ENCODE measurements at regions not wholly inside any gene's neighbourhood (a gene's known extent, or its start where the extent isn't known, plus 50 kb on each side); places are given as distances from the start of the nearest gene placed in this dataset.

GRCh38 chr10:62746951-62747729, 57.4 kb upstream of the ADO start:
- Histone ChIP-seq H3K4me1 (no peaks in the 10 kb centered on the region), H3K4me2 (no peak overlapping the region), H3K4me3 (no peak overlapping the region), H3K27ac (no peak overlapping the region), H3K9me3 (no peaks in the 10 kb centered on the region)
- CTCF ChIA-PET: no interaction called here
- no peak for ATAC-seq
- no peak for DNase-seq (ENCODE audit: low read depth in 1 of 2, low spot score in 1 of 2)
- 57% methylated on average over 3 of the region's 3 CpGs for WGBS (ENCODE audit: missing lambda C conversion rate)
- POLR2A ChIA-PET: no interaction called here
- FAIRE-seq: no peak
- no peak for TF ChIP-seq ATOH8 (CRISPR knock-in tag; IDR thresholded peaks at IDR 0.05; ENCODE audit: low read depth)
- TF ChIP-seq RNF2 (IDR thresholded peaks at IDR 0.05; ENCODE audit: borderline replicate concordance, low read depth): no peak
- no peak for TF ChIP-seq ELK1 (IDR thresholded peaks at IDR 0.05; ENCODE audit: low read depth, low read length)
- TF ChIP-seq POLR2AphosphoS2 (conservative IDR thresholded peaks at IDR 0.05; ENCODE audit: low read length): no peak
- no peak for TF ChIP-seq NFE2L2 (conservative IDR thresholded peaks at IDR 0.05; ENCODE audit: low read length)

- FAIRE-seq: no peak
- H3K4me3 ChIP-seq: no peak overlapping the region
- TF ChIP-seq PBX3 (IDR thresholded peaks at IDR 0.05) (no peak), ZC3H11A (IDR thresholded peaks at IDR 0.05) (no peak), ELK1 (IDR thresholded peaks at IDR 0.05; ENCODE audit: low read depth, low read length) (no peak), ATOH8 (CRISPR knock-in tag; IDR thresholded peaks at IDR 0.05; ENCODE audit: low read depth) (no peak), PHF8 (IDR thresholded peaks at IDR 0.05; ENCODE audit: borderline replicate concordance, low read depth) (no peak)
These were observed 56.1 kb upstream of the ADO start for GRCh38 chr10:62748386-62748785.

GRCh38 chr10:62749093-62749683, 55.3 kb upstream of the ADO start:
- no peak for ATAC-seq
- Histone ChIP-seq H3K4me2 (no peak overlapping the region), H3K4me1 (no peaks in the 10 kb centered on the region), H3K4me3 (no peak overlapping the region), H3K27ac (no peak overlapping the region), H3K9me3 (no peaks in the 10 kb centered on the region)
- ChIA-PET CTCF (interaction anchor here (1.9 kb wide), 1 partner anchor 139 kb away, joined by 4 read pairs; no protein-coding TSS in a partner anchor), POLR2A (no interaction called here)
- DNase-seq (ENCODE audit: low read depth in 1 of 2, low spot score in 1 of 2): no peak
- no peak for FAIRE-seq
- 45% methylated on average over 5 of the region's 5 CpGs for WGBS (ENCODE audit: missing lambda C conversion rate)
- TF ChIP-seq BCL3 (IDR thresholded peaks at IDR 0.05) (no peak), HEYL (CRISPR knock-in tag; IDR thresholded peaks at IDR 0.05) (no peak), ZNF302 (CRISPR knock-in tag; IDR thresholded peaks at IDR 0.05) (no peak), NR3C1 (IDR thresholded peaks at IDR 0.05) (no peak), MAX (IDR thresholded peaks at IDR 0.05) (no peak), FOSL2 (IDR thresholded peaks at IDR 0.05) (no peak), FOSL2 (CRISPR knock-in tag; IDR thresholded peaks at IDR 0.05) (no peak), POLR2AphosphoS2 (conservative IDR thresholded peaks at IDR 0.05; ENCODE audit: low read length) (no peak), USF2 (IDR thresholded peaks at IDR 0.05) (no peak), REST (IDR thresholded peaks at IDR 0.05) (no peak), EHMT2 (IDR thresholded peaks at IDR 0.05; ENCODE audit: low read depth) (no peak), MYC (IDR thresholded peaks at IDR 0.05; ENCODE audit: borderline replicate concordance, low read length) (no peak)

More at GRCh38 chr10:62748386-62748785, 56.1 kb upstream of the ADO start:
- no peaks in the 10 kb centered on the region for H3K9me3 ChIP-seq
- ATAC-seq (no peak), DNase-seq (ENCODE audit: low read depth in 1 of 2, low spot score in 1 of 2) (no peak)
- H3K4me1 ChIP-seq: no peaks in the 10 kb centered on the region
- no peak overlapping the region for H3K4me2 ChIP-seq
- POLR2A ChIA-PET: no interaction called here
- CTCF ChIA-PET: no interaction called here
- no peak overlapping the region for H3K27ac ChIP-seq
